ENCODE measurements at regions not wholly inside any gene's neighbourhood (a gene's known extent, or its start where the extent isn't known, plus 50 kb on each side); places are given as distances from the start of the nearest gene placed in this dataset.

DNA sequence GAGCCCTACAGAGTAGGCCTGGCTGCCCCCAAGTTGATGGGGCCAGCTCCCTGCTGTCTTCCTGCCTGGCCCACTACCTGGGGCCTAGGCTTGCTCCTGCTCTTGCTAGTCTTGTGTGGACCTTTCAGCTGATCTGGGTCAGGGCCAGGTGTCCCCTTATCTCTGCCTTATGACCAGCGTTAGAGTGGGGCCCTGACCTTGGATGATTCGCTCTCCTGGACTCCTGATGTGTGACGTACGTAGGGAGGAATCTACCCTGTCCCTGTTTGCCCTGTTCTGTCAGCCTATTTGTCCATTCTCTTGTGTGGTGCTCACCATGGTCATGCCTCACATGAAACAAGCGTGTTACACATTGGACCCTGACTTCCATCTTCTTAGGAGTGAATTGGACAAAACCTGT is 571.8 kb downstream of the QKI start:
- H3K4me3 ChIP-seq (ENCODE audit: low read length) = no peak overlapping the region
- DNase-seq (ENCODE audit: low read depth, low spot score) = no peak

GRCh38 chr6:163985710-163986109 is 571.2 kb downstream of the QKI start:
- no peak overlapping the region for H3K4me3 ChIP-seq (ENCODE audit: low read length)
- no peak for DNase-seq (ENCODE audit: low read depth, low spot score)

GRCh38 chr6:163985040-163985439 is 570.5 kb downstream of the QKI start:
- no peak for DNase-seq (ENCODE audit: low read depth, low spot score)
- no peak overlapping the region for H3K4me3 ChIP-seq (ENCODE audit: low read length)

- H3K4me3 ChIP-seq (ENCODE audit: low read length) = no peak overlapping the region
- DNase-seq (ENCODE audit: low read depth, low spot score) = no peak
These were observed 569.8 kb downstream of the QKI start for GRCh38 chr6:163984124-163984936.

- no peak for DNase-seq (ENCODE audit: low read depth, low spot score)
- no peak overlapping the region for H3K4me3 ChIP-seq (ENCODE audit: low read length)
These were observed 569.2 kb downstream of the QKI start for GRCh38 chr6:163983679-163984078.

DNA sequence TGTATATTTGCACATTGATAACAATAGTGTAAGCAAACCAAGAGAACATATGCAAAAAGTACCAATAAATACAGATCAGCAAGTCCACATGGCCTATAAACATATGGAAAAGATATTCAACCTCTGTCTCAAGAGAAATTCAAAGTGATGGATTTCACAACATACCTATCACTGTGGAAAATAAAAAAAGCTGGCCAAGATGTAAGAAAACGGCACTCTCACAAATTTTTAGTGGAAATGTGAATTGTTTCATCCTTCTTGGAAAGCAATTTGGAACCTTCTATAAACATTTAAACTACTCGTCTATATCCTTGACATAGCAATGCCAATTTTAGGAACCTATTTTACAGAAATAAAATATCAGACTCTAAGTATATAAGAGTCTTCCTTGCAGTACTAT is 559.8 kb downstream of the QKI start:
- DNase-seq (ENCODE audit: low read depth, low spot score) = no peak
- H3K4me3 ChIP-seq (ENCODE audit: low read length) = no peak overlapping the region

- no peak overlapping the region for H3K4me3 ChIP-seq (ENCODE audit: low read length)
- DNase-seq (ENCODE audit: low read depth, low spot score) = no peak
These were observed 557.6 kb downstream of the QKI start for GRCh38 chr6:163971841-163972838.

DNA sequence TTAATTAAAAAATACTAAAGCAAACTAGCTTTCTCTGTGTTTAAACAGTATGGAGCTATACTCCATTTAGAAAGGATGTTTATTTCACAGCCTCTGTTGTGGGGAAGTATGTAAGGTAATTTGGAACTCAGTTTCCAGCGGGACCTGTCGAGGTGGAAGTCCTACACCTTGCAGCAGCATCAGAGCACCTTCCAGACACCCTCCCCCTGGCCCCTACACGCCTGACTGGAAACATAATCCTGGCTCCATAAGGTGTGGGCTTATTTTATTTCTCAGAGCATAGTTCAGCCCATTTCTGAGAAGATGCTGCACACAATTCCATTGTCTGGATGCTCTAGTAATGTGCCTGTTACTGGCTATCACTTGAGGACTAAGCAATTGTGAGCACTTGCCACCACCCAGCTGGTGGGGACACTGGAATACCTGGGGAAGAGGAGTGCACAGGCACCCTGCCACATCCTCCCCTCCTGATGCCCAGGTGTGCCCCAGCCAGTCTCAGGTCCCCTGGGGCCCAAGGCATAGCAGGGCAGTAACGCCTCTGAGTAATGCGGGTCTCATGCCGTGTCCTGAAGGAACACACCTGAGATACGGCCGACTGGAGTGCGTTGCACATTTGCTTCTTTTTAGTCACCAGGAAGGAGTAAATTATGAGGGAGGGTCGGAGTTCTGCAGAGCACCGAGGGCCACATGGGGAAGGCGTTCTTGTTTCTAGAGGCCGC is 556.5 kb downstream of the QKI start:
- no peak overlapping the region for H3K4me3 ChIP-seq (ENCODE audit: low read length)
- DNase-seq (ENCODE audit: low read depth, low spot score) = no peak

- H3K4me3 ChIP-seq (ENCODE audit: low read length) = no peak overlapping the region
- no peak for DNase-seq (ENCODE audit: low read depth, low spot score)
These were observed 551.2 kb downstream of the QKI start for GRCh38 chr6:163965426-163966348.

DNA sequence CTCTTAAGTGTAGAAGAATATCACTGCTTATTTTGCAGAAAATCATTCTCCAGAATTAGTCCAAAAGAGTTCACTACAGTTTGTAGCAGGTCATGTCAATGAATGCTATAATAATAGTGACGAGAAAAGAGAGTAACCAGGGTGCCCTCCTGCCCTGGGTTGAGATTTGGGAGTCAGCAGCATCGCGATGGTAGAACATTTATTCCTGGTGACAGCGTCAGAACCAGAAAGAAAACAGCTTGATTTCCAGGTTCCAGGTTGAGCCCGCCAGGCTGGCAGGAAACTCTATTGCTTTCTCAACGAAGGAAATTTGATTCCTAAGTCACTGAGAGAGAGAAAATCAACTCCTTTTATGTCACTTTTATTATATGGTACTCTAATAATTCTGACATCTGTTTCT is 550.3 kb downstream of the QKI start:
- no peak overlapping the region for H3K4me3 ChIP-seq (ENCODE audit: low read length)
- no peak for DNase-seq (ENCODE audit: low read depth, low spot score)

DNA sequence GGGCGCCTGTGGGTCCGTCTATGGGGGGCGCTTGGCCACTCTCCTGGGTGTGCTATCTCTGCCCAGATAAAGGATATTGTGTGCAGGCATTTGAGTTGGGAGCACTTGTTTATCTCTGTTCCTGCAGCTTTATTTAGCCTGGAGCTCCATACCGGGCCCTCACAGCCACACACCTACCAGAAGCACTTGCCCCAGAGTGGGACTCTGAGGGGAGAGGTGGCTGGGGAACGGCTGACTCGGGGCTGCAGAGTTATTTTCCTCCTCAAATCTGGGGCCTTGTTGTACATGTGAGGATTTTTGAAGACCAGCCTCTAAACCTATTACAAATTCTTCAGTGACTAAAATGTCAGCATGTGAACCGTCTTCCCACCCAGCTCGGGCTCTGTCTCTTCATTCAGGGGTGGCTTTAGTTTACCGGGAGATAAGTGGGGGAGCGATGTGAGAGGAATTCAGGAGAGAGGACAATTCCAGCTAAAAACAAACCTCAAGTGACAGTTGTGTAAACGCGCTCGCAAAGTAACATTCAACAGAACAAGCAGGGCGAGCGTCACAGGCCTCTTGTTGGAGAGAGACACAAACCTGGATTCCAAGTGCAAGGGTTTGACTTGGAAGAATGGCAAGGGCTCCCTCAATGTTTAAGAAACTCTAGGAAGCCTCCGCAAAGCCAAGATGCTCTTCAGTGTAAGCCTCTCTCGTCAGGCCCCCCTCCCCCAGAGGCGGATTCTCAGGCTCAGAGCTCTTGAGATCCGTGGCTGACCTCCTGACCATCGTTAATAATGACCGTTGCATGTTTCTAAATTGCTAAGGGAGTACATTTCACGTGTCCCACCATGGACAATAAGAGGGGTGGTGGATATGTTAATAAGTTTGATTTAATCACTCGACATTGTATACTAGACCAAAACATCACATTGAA is 548.9 kb downstream of the QKI start:
- H3K4me3 ChIP-seq (ENCODE audit: low read length) = no peak overlapping the region
- DNase-seq (ENCODE audit: low read depth, low spot score) = no peak

DNA sequence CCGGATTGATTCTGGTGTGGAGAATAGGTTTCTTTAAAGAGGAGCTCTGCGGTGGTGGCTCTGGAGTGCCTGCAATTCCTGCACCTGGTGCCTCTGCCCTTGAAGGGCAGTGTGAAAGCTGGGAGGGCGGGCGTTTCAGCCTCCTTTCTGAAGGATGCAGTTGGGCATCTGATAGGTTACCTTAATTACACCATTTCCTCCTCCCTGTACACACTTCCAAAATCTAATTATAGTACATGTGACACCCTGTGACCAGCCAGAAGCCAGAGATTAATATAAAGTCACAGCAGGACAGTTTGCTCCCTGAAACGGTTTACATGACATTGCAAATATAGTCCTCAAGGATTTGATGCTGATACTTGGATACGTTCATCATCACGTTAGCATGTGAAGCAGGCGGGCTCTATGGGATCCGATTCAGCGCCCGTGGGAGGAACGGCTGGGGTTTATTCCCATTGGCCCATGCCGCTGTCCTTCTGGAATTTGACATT is 548.2 kb downstream of the QKI start:
- no peak overlapping the region for H3K4me3 ChIP-seq (ENCODE audit: low read length)
- no peak for DNase-seq (ENCODE audit: low read depth, low spot score)

GRCh38 chr6:163960128-163960527 is 545.6 kb downstream of the QKI start:
- no peak for DNase-seq (ENCODE audit: low read depth, low spot score)

DNA sequence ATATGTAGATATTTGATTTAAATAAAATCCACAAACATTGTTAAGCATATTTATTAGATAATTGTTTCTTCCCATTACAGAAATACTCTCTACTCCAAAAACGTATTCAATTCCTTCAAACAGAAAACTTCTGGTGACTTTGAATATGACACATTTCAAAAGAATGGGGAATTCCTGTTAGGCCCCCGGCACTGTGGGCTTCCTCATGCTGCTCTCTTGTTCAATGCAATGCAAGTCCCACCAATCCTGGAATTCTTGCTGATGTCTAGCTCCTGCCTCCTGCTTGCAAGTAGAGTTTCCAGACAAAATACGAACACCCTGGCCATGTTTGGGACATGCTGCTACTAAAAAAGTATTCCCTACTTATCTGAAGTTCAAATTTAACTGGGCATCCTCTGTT is 544.1 kb downstream of the QKI start:
- no peak for DNase-seq (ENCODE audit: low read depth, low spot score)
- no peak overlapping the region for H3K4me3 ChIP-seq (ENCODE audit: low read length)

More at GRCh38 chr6:163960128-163960527, 545.6 kb downstream of the QKI start:
- H3K4me3 ChIP-seq (ENCODE audit: low read length) = no peak overlapping the region

GRCh38 chr6:163956571-163957407 is 542.3 kb downstream of the QKI start:
- peak; percentile 47 for DNase-seq (ENCODE audit: low read depth, low spot score)
- no peak overlapping the region for H3K4me3 ChIP-seq (ENCODE audit: low read length)

- H3K4me3 ChIP-seq (ENCODE audit: low read length) = no peak overlapping the region
- DNase-seq (ENCODE audit: low read depth, low spot score) = no peak
These were observed 541.2 kb downstream of the QKI start for GRCh38 chr6:163955756-163956155.

GRCh38 chr6:163955096-163955495 is 540.6 kb downstream of the QKI start:
- no peak overlapping the region for H3K4me3 ChIP-seq (ENCODE audit: low read length)
- no peak for DNase-seq (ENCODE audit: low read depth, low spot score)
